GM19328 (cell line): ENCODE measurements at regions not wholly inside any gene's neighbourhood (a gene's known extent, or its start where the extent isn't known, plus 50 kb on each side); places are given as distances from the start of the nearest gene placed in this dataset.
"Not testable (repeated sequence)": the region's sequence is repeated elsewhere in the genome, so short reads cannot be mapped to it uniquely, and the experiment has no call there.

Experiments used
- ATAC-seq: cut with Tn5 transposase; IDR thresholded peaks from one replicate; pipeline ENCODE4 v1.9.1; 2021; ENCODE audit warnings: mild to moderate bottlenecking, moderate library complexity; ENCODE audit not compliant: unreplicated experiment

DNA sequence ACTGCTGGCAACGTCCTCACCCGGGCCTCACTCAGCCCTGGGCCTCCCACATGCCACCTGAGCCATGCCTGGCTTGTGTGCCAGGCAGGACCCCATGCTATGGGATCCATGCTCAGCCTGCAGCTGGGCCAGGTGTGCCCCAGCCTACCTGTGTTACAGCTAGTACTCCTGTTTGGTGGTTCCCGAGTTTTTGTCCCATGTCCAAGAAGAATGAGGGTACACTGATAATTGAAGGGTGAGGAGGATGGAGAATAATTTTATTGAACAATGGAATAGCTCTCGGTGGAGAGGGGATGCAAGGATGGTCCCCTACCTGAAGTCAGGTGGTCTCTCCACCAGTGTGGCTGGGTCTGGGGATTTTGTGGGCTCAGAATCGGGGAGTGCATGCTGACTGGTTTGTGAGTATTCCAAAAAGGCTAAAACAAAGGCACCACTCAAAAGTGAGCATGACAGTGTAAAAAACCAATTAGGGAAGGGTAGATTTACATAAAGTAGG lies 137.9 kb downstream of the TNFSF18 start:
- ATAC-seq: no peak

DNA sequence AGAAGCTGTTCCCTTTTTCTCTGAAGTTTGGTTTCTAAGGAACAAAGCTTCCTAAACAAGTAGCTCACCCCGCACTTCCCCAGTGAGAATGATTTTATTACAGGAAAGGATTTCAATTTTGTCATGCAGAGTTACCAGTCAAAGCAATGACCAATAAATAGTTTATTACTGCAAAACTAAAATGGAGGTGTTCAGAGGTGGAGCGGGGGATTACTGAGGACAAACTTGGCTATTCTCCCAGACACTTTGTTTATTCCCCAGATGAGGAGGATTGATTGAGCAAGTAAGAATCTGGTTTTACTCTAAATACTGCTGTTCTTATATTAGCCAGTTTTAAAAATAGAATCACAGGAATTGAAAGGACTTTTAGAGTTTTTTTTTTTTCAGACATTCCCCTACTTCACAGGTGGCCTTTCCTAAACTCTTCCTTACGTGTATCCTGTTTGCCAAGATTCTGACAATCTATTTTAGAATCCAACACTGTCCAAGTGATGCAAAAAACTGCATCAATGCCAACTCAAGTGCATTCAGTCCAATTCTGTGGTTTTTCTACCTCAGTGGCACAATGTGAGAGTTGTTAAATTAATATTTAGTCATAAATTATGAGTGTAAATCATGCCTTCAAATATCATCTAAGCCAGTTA lies 136.1 kb downstream of the TNFSF18 start:
- no peak for ATAC-seq

DNA sequence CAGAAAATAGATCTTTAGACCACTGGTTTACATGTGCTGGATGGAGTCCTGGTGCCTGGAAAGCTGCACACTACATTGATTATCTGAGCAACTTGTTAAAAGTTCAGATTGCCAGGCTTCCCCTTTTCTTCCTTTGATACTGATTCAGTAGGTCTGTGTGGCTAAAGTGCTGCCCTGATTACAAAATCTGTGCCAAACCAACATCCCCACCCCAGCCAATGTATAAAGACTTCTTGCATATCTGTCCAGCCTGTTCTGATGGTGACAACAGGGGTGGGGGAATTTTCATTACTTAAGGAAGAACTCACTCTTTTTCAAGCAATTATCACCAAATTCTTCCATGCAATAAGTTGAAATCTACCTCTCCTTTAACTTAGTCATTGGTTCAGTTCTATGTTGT lies 135.5 kb downstream of the TNFSF18 start:
- no peak for ATAC-seq

DNA sequence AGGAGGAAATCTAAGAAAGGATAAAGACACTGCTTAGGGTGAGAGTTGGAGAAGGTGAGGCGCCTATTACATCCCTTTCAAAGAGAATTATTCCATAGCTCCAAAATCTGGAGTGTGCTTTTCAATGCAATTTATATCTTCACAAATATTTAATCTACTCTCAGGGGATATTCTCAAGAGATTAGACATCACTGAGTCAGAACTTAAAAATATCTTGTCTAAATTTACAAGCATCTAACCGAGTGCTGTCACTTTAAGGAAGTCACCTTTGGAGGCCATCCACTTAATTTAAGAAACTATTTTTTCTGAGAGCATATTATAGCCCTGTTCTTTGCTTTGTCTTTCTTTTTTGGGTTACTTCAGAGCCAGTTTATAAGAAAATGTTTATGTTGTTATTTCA lies 134.6 kb downstream of the TNFSF18 start:
- no peak for ATAC-seq

DNA sequence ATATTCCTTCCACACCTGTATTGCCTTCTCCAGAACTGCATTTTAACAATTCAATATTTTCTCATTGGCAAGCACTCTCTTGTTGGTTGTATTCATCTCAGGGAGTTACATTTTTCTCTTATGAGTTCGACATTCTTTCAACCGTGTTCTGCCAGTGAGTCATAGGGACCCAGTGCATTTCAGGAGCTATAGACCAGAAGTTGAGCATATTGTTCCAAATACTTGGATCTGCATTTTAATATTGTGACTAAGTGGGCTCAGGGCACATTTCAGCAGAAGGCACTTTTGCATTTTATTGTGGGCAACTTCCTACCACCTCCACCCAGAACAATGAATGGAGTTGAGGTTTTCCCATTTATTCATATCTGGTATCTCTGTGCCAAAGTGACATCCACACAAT lies 132.8 kb downstream of the TNFSF18 start:
- ATAC-seq: no peak

DNA sequence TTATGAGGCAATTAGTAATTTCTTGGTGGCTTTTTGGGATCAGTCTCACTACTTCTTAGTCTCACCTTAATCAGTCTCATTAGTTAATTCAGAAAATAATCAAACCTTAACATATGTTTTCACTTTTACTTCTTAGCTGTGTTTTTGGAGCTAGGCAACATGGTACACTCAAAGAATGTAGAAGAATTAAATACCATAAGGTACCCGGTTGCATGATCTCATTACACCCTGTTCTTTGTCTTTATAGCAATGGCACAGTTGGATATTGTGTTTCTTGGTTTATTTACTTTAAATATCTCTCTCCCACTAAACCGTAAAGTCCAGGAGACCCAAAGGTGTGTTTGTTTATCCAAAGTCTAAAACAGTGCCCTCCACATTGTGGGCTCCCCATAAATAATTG lies 132.3 kb downstream of the TNFSF18 start:
- no peak for ATAC-seq

DNA sequence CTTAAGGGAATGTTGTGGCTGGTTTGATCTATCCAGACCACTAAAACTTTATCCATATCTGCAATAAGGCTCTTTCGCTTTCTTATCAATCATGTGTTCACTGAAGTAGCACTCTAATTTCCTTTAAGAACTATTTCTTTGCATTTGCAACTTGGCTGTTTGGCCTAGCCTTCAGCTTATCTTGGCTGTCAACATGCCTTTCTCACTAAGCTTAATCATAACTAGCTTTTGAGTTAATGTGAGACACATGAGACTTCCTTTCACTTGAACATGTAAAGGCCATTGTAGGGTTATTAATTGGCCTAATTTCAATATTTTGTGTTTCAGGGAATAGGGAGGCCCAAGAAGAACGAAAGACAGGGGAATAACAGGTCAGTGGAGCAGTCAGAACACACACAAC lies 124.7 kb downstream of the TNFSF18 start:
- no peak for ATAC-seq

DNA sequence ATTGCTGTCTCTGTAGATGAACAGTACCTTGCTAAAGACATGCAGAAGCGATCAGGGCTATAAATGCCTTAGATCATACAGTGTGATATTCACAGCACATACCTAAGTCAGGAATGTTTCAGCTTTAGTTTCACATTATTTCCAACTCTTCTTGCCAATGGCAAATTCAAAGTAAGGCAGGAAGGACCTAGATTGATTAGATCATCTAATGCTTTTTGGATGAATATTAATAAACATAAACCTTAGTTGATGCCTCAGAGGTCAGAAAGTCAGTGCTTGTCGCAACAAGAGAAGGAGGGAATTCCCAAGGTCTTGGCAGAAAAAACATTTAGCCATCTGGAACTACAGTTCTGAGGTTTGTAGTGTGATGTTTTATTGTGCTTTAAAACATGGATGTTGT lies 122.3 kb downstream of the TNFSF18 start:
- no peak for ATAC-seq

DNA sequence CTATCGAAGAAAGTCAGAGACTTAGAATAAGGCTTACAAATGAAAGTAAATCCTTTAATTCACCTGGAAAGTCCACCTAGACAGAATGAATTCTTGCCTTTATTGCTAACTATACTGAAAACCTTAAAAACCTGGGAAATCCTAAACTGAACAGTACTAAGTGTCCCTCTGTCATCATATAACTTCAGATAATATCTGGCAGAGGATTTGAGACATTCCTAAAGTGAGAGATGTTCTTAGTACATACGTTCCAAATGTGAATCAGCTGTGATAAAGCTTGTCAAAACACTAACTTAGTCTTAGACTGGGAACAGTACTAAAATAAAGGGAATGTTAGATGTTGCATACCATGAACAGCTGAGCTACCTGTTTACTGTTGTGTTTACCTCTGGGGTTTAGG lies 121.7 kb downstream of the TNFSF18 start:
- no peak for ATAC-seq

DNA sequence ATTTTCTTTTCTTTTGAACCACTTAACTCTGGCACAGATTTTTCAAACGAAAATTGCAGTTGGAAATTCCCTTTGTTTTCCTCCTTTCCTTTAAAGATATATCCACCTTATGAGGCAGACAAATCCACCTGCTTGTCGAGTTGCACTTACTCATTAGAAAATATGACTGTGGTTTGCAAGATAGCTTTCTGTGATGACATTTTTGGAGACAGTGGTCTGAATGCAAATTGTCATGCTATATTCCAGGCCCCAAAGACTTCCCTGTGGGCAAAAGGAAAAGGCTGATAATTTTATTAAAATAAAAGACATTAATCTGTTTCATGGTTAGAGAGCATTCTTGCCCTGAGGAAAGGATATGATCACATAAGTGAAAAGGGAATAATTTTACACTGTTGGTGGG lies 120.6 kb downstream of the TNFSF18 start:
- no peak for ATAC-seq

DNA sequence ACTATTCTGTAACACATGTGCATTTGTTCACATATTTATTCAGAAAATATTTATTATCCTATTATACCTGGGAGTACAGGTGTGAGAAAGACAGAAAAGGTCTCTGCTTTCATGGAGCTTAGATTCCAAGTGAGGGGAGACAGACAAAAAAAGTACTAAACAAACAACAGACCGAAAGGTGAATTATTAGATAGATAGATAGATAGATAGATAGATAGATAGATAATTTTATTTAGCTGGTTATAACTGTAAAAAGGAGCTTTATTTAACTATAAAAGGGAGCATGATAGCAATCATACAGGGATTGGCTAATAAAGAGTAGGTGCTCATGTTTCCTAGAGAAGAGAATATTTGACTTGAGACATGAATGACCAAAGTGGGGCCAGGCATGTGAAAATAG lies 119.4 kb downstream of the TNFSF18 start:
- ATAC-seq: no peak

DNA sequence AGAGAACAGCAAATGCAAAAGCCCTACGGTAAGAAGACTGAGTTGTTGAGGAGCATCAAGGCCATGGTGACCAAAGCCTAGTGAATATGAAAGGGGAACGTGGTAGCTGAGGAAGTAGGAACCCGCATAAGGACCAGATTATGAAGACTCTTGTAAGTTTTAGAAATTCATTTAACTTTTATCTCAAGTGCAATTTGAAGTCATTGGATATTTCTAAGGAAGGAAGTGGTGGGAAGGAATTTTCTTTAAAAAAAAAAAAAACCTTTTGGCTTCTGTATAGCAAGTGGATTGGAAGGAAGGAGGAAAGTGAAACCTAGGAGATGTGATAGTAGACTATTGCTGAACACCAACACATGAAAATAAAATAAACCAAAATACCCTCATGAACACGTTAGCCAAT lies 119.0 kb downstream of the TNFSF18 start:
- no peak for ATAC-seq

DNA sequence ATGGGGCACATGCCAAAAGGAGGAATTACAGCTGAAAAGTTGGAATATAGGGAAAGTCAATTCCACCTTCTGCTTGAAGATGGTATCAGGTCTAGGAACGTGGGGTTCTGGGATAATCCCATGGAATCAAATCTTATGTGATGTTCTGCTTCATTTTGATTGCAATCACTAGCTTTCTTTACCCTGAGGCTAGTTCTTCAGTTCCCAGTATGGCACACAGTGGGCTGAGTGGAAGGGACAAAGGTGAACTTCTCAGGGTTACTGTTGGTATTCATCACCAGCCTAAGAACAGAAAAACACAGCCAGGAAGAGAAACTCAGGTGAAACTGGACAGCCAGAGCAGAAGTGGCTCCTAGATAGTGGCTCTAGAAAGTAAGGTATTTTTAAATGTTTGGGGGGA lies 117.8 kb downstream of the TNFSF18 start:
- no peak for ATAC-seq

DNA sequence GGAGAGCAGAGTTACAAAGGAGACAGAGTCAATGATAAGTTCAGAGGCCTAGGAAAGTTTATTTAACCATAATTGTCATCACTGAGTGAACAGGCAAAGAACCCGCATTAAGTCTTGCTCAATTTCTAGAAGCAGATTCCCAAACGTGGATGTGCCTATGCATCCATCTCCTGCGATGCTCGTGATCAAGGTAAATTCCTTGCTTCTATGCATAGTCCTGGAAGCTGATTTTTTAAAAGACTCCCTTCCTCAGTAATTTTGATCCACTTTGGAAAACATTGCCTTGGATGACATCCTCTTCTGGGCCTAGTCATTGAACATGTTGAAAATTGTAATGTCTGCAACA lies 116.4 kb downstream of the TNFSF18 start:
- ATAC-seq: no peak

DNA sequence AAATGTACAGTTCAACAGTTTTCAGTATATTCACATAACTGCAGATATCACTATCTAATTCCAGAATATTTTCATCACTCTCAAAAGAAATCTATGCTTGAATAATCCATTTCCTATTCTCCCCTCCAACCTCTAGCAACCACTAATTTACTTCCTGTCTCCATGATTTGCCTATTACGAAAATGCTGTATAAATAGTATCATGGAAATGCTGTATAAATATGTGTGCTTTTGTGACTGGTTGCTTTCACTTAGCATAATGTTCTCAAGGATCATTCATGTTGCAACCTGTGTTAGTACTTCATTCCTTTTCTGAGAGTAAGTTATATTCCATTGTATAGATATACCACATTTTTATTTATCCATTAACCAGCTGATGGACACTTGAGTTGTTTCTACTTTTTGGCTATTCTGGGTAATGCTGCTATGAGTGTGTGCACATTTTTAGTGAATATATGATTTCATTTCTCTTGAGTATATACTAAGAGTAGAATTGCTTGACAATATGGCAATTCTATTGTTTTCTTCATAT lies 115.6 kb downstream of the TNFSF18 start:
- ATAC-seq: no peak

DNA sequence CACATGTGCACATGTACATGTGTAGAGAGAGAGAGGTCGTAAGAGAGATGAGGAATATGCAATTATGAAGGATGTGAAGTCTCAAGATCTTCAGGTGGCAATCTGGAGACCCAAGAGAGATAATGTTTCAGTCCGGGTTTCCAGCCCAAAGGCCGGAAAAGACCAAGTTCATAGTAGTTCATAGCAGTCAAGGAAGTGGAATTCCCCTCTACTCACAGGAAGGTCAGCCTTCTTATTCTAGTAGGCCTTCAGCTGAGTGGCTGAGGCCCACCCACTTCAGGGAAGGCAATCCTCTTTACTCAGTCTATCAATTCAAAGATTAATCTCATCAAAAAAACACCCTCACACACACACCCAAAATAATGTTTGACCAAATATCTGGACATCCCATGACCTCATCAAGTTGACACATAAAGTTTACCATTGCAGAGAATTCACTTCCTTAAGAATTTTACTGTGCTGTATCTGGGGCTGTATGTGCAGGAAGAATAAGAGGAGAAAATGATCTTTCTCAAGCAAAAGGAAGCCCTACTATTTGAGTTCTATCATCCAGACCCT lies 114.6 kb downstream of the TNFSF18 start:
- no peak for ATAC-seq

DNA sequence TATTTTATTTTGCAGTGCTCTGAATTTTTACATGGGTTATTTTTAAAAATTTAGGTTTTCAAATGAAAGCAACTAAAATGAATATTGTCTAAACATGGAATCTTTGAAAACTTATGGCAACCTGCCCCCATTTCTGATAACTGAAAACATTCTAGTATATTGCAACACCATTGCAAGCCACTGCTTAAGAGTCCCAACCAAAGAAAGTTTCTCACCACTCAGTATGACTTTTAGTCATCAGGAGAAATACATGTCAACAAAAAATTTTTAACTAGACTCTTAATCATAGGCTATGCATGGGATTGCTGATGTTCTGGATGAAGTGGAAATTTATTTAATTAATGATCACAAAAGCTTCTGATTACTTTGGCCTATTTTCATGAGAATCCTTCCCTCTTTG lies 112.1 kb downstream of the TNFSF18 start:
- no peak for ATAC-seq

DNA sequence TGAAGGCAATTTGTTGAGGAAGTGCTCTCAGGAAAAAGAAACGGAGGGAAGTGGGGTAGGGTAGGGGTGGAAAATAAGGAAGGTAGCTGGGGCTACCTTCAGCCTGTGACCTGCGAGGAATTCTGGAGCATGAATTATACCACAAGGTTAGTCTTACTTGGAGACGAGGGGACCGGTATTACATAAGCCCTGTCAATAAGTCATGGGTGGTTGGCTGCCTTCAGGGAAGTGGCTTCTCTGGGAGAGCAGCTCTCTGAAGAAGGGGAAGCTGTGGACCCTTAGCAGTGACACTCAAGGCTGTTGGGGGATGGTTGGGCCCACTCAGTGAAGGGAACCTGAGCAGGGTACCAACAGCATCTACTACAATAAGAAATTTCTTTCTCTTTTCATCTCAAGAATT lies 111.3 kb downstream of the TNFSF18 start:
- no peak for ATAC-seq

DNA sequence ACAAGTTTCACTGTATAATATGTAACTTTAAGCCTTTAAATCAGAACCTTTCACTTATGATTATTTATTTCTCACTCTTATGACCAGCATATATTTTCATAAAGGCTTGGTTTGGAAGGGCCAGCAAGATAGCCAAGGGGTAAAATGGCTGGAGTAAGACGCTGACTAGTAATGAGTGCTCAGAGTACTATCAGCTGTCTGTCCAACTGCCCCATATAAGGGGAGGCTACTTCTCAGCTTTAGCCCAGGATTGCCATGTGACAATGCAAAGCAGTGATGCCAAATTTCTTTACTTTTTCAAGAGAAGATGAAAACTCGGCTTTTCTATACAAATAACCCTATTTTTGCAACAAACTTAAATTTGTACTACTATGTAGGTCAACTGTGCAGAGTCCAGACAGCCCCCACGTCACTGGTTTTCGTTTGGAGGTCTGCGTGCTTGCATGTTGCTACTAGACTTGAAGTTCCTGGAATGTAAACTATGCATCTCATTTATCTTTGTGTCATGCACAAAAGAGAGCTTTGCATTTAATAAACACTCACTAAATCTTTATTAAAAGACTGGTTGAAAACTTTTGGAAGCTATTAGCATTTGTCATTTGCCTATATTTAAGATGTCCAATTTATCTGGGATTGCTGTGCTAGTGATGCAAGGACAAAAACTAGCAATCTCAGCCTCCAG lies 110.4 kb downstream of the TNFSF18 start:
- ATAC-seq: no peak

DNA sequence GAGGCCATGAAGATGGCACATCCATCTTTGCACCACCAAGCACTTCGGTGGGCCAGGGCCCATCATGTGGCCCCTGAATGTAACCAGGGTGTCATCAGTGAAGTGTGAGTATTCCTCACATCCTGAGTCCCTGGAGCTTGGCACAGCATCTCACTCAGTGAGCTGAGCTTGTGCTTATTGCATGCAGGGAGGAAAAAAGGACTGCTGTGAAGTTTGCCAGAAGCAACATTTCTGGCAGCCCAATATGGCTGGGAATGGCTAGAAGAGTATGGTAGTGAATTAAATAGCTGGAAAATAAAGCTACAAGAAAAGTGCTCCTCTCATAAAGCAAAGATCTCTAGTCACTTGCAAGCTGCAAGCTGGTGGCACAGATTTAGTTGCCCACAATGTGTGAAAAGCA lies 109.3 kb downstream of the TNFSF18 start:
- ATAC-seq: no peak

DNA sequence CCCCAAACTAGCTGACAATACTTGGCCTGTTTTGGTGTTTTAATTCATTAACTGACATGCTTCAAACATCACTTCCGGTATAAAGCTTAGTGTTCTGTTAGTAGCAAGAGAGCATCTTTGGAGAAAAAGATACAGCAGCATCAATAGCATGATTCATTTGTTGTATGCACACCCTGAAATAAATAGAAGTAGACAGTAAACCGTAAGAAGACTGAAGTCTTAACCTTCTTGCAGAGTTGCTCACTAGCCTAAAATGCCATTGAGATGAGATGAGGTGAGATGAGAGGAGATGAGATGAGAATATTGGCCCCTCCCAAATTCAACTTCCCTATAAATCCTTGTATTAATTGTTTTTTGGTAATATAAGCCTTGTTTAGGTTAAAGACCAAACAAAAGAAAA lies 108.8 kb downstream of the TNFSF18 start:
- no peak for ATAC-seq

DNA sequence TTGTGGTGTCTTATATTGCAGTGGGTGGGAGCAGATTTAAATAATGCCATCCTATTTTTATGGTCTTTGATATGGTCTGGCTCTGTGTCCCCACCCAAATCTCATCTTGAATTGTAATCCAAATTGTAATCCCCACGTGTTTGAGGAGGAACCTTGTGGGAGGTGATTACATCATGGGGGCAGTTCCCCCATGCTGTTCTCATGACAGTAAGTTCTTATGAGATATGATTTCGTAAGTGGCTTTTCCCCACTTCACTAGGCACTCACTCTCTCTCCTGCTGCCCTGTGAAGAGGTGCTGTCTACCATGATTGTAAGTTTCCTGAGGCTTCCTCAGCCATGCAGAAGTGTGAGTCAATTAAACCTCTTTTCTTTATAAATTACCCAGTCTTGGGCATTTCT lies 107.6 kb downstream of the TNFSF18 start:
- not testable (repeated sequence) for ATAC-seq
